Head of caudate nucleus (tissue), 42 donors: ENCODE measurements at regions not wholly inside any gene's neighbourhood (a gene's known extent, or its start where the extent isn't known, plus 50 kb on each side); places are given as distances from the start of the nearest gene placed in this dataset.

Source experiments
- DNase-seq, 42 donors: peaks; one replicate each; pipeline versions ENCODE4 v3.0.0 to v3.0.0-alpha.2; 2020 to 2021; ENCODE audit warnings: mixed read lengths in 7 of 42
- intact Hi-C: fragments of 100-400 bp; cut with DNase I; formaldehyde crosslinking; loops from one replicate; pipeline ENCODE4 v1.15.0; 2022

DNA sequence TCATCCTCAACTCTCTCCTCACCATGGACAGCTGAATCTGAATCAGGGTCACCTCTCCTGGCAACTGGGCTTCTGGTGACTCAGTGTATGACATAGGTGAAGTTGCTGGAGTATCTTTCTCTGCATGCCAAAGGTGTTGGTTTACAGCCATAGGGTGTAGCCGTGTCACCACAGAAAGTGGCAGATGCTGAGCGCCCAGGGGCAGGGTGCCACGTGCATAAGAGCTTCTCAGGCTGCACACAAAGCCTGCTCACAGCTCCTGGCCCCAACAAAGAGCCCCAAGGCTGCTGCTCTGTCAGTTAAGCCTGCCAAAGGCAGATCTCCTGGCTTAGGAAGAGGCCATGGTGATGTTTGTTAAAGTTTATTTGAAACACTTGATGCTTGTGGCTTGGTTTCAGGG, 297.7 kb upstream of the WWC1 start:
- no peak for DNase-seq
- intact Hi-C loops = no loop called here

DNA sequence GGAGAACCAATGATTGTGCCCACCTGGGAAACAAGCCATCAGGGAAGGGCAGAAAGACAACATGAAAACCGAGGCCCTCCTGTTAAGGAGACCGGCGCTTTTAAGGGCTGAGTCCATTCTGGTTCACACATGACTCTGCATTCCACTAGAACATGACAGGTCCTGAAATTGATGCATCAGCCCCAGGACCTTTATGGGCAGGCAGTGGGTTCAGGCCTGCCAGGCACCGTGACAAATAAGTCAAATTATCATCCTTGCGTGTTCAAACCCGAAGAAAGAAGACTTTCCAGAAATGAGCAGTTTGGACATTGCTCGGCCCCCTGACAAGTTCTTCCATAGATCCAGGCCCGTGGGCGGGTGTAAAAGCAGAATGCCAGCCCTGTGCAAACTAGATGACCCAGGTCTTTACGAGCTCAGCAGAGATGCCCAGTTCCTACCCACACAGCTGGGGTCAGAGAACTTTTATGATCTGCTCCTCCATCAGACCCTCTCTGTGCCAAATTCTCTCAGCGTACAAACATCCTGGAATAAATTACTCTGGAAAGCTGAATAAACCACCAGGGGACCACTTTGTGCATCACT, 295.5 kb upstream of the WWC1 start:
- intact Hi-C loops = no loop called here

DNA sequence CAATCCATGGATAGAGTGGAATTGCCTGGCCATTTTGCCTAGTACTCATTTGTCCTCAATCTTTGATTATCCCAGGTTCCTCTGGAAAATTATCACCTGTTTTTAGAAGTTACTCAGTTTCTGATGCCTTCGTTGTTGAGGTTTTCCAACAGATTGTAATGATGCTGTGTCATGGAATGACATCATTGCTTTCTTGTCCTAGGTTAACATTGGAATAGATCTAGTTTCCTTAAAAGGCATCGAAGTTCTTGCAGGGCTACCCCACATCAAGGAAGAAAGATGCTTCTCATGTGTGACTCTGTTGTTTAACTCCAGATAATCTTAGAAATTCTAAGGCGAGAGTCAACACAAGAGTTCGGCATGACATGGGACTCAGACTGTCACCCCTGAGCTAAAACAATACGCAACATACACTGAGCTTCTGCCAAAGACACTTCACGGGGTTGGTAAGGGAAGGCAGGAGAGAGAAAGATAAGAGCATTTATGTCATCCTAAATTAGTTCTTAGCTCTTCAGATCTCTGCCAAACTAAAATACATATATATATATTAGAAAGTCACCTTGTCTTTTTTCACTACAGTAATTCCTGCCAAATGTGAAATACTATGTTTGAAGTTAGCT, 293.2 kb upstream of the WWC1 start:
- DNase-seq = no peak
- intact Hi-C loops = no loop called here

More for the DNA sequence above, 295.5 kb upstream of the WWC1 start:
- DNase-seq = no peak

DNA sequence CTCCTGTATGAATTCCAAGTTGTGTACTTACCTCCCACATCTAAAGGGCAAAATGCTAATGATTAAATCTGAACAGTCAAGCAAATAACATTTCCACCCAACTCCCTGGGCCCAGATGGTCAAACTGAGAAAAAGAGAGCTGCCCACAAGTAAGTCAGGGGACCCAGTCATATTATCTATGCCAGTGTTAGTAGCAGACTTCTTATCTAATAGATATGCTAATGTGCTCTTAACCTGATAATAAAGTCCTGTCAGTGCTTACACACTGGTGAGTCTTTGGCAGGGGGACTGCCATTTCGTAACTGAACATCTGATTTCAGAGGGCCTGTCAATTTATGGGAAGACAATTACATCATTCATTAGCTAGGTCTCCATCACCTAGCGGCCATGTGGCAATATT, 292.3 kb upstream of the WWC1 start:
- intact Hi-C loops = no loop called here
- no peak for DNase-seq

DNA sequence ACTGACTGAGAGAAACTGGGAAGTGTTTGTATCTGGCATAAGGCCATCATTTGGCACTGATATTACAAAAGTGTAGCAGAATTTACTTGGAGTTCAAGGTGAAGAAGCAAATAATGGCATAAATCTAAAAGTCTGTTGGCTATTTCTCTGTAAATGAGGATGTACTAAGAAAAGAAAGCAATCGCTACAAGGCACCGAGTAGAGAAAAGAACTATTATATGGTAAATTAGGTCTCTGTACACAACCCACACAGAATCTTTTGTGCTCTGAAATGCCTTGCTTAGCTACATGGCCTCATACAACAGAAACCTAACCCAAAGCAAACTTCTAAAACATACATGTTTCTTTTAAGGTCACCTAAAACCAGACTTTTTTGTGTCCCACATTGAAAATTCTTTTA, 290.1 kb upstream of the WWC1 start:
- intact Hi-C loops = no loop called here
- DNase-seq = no peak

DNA sequence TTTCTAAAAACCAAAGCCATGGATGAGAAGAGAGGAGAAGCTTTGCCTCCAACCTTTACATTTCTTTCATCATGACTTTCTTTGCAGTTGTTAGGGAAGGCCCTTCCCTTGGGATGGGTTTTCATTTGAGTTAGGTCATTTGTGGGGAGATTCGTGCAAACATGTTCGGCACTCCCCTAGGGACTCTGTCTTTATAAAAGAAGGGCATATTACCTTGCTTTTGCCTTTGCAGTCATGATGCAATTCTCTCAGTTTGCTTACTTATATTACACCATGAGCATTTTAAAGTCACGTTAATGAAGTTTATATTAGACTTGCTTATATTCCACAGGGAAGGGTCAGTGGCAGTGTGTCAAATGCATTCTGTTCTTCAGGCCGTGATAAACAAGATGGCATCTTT, 289.3 kb upstream of the WWC1 start:
- no peak for DNase-seq
- intact Hi-C loops = no loop called here

DNA sequence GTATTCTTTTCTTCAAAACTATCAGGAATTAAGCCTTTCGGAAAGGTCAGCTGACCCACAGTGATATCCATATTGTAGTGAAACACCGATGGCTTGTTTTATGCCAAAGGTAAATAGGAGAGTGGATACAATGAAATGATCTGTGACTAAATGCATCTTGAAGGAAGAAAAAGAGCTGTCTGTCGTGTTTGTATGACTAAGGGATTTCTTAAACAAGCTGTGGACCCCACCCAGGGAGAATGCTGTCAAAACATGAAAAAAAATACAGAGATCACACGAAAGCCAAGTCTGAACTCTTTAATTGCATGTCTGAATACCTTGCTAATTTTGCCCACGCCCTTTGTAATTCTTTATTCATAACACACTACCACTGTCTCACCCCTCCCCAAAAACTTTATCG, 286.4 kb upstream of the WWC1 start:
- intact Hi-C loops = no loop called here
- DNase-seq = no peak

DNA sequence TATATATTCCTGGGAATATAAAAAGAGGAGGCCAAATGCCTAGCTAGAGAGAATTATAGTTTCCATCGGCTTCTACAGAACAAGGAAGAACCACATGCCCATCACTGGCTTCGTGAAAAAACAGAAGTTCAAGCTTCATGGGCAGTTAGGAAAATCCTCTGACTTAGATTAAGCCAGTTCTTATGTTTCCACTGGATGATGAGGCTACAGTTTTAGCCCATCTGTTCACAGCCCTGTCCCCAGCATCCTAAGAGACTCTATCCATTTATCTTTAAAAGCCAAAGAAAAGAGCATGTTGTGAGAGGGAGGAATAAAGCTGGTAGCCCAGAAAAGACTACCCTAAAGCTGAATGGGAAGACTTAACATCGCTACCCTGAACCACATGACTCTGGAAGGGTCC, 285.5 kb upstream of the WWC1 start:
- DNase-seq = no peak
- intact Hi-C loops = no loop called here

DNA sequence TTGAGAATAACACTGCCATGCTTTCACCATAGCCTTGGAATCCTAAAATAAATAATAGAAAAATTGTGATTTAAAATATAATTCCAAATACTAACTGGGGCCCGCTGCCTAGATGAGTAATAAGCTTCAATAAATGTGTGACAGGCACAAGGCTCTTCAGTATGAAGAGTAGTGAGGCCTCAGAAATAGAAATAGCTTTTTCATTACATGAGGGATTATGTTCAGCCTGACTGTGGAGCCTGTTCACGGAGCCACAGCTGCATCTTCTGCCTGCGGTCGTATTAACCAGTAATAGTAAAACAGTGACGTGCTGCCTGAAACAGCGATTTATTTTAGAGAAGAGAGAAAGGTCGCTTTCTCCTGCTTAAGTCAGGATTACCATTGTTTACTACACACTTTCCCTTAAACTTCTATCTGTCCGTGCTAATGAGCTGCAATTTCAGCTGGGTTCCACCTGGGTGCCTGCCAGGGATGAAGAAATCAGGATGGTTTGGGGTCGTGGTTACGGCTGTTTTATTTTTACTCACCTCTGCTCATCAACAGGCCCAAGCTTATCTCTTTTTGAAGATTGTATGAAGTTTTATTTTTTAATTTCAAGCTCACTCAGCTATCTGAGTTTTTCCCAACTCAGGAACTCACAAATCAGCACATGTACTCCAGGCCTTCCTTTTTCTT, 284.9 kb upstream of the WWC1 start:
- intact Hi-C loops = no loop called here
- peak in 18 of 42 donors; percentile 11 to 49 (median 25) for DNase-seq

DNA sequence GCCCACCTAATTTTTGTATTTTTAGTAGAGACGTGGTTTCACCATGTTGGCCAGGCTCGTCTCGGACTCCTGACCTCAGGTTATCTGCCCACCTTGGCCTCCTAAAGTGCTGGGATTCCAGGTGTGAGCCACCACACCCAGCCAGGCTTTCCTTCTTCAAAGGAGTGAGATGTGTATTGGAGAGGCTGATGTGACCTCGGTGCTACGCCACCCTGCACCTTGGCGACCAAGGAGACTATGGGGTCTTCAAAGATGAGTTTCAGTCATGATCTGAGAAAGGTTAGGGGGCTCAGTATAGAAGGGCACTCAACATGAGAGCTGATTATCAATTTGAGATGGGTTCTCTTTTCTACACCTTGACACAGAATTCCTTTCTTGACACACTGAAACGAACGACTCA, 284.2 kb upstream of the WWC1 start:
- peak in 1 of 42 donors; percentile 32 for DNase-seq
- intact Hi-C loops = no loop called here

DNA sequence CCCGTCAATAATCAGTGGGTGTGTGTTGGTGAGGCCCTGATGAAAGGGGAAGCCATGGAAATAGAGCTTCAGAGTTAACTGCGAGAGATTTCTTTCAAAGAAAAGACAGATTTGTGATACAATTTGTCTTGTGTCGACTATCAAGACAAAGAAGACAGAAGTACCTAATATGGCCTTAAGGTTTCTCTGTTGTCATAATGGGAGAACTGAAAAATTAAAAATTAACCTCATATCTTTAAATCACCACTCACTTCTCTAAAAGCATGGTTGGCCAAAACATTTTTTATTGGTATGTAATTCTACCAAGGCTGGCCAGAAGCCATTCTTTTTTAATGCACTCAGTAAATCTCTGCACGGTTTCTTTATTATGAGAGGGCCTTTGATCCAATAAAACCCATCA, 282.9 kb upstream of the WWC1 start:
- intact Hi-C loops = no loop called here
- no peak for DNase-seq

DNA sequence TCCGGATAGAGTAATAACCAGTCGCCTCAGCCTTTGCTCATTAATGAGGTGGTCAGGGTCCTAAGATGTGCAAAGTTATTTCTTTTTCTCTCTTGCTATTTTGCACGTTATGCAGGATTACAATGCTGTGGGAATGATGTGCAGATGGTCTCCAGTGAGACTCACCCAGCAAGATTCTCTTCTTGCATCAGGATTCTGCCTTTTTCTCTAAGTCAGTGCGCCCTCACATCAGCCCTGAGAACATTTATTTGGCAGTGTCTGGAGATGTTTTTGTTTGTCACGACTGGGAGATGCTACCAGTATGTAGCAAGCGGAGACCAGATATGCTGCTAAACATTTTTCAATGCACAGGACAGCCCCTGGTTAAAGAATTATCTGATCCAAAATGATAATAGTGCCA, 280.3 kb upstream of the WWC1 start:
- no peak for DNase-seq
- intact Hi-C loops = no loop called here

DNA sequence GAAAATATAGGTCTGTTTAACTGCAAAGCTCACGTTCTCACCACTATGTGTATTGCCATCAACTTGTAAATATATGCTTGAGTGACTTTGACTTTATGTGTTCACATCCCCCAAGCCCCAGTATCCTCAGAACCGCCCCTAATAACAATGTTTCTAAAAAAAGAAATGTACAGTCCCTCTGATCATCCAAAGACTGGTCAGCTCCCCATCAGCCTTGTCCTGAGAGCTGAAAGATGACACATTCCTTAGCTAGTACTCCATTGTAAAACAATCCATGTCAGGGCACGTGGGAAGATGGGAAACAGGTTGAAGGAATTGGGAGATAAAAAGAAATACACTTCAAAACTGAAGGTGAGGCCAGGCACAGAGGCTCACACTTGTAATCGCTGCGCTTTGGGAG, 279.4 kb upstream of the WWC1 start:
- intact Hi-C loops = no loop called here
- no peak for DNase-seq

DNA sequence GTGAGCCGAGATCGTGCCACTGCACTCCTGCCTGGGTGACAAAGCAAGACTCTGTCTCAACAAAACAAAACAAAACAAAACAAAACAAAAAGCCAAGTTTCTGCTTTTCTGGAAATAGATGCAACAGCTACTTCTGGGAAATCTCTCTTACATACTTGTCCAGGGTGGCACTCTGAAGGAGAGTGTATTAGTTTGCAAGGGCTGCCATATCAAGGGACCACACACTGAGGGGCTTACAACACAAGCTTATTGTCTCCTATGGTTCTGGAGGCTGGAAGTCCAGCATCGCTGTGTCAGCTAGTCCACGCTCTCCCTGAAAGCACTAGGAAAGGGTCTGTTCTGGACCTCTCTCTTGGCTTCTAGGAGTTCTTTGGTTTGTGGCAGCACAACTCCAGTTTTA, 277.9 kb upstream of the WWC1 start:
- intact Hi-C loops = no loop called here
- no peak for DNase-seq

DNA sequence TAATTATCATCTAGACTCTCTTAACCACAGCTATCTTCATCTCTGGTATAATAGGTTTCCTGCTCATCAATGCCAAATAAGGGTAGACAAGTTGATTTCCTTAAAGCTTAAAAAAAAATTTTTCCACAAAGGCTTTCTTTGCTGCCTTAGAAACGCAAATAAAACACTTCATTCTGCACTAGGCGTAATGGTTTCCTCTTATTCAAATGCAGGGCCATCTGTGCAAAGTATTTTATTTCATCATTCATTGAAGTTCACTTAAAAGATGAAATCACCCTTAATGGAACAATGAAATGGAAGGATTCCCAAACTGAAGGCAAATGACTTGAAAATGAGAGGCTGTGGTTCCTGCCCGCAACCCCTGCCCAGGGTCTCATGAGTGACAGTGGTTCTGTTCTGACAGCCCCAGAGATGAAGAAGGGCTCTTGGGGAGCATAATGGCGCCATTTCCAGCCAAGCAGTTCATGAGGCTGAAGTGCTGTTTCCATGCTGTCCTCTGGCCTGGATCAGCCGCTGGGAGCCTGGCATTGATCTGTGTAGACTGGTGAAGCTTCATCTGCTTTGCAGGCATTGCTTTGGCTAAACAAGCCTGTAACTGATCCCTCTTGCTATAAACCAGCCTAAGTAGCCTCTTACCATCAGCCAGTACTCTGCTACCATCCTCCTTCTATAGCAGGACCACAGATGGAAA, 276.9 kb upstream of the WWC1 start:
- DNase-seq = no peak
- intact Hi-C loops = no loop called here

DNA sequence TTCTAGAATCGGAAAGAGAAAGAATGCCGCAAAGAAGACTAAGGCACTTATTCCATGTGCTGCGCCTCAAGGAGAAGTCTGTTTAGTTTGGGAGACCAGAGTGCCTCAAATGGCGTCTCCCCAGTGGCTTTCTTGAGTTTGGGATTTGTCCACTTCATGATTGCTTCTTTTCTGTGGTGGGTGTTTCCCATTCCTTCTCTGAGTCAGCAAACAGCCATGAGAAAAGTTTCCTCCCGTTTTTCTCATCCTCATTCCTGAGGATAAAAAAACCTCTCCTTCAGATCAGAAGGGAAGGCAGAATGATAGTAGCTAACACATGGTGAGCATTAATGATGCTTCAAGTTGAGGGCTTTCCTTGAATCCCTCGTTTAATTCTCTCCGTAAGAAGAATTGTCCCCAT, 275.9 kb upstream of the WWC1 start:
- intact Hi-C loops = no loop called here
- DNase-seq = no peak

DNA sequence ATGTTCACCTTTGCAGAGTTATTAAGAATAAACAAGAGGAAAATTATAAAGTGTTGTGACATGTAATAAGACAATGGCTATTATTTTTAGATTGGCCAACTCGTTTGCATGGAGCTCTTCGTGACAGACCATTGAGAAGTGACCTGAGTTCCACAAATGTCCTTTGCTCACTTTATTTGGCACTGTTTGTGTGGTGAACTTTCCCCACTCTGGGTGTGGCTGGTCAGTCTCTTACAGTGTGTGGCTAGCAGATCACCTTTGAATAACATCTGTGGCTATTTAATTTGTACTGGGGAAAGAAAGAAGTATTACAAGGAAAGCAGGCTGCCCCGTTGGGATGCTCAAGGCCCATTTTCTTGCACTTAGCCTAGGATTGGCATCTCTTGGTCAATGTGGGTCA, 274.1 kb upstream of the WWC1 start:
- no peak for DNase-seq
- intact Hi-C loops = no loop called here

DNA sequence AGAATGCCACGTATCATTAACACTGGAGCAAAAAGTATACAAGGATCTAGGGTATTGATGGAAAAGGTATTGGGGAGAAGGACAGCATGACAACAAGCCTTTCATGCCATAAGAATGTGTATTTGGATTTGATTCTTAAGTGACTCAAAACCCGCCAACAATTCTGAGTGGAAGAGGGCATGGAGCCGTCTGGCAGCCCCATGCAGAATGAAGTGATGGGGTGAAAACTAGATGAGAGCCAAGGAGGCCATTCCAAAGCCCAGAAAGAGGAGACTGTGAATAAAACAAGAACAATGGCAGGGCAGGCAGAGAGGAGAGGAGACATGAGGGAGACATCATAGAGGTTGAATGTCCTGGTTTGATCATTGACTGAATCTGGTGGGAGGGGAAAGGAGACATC, 272.3 kb upstream of the WWC1 start:
- DNase-seq = no peak
- intact Hi-C loops = no loop called here

DNA sequence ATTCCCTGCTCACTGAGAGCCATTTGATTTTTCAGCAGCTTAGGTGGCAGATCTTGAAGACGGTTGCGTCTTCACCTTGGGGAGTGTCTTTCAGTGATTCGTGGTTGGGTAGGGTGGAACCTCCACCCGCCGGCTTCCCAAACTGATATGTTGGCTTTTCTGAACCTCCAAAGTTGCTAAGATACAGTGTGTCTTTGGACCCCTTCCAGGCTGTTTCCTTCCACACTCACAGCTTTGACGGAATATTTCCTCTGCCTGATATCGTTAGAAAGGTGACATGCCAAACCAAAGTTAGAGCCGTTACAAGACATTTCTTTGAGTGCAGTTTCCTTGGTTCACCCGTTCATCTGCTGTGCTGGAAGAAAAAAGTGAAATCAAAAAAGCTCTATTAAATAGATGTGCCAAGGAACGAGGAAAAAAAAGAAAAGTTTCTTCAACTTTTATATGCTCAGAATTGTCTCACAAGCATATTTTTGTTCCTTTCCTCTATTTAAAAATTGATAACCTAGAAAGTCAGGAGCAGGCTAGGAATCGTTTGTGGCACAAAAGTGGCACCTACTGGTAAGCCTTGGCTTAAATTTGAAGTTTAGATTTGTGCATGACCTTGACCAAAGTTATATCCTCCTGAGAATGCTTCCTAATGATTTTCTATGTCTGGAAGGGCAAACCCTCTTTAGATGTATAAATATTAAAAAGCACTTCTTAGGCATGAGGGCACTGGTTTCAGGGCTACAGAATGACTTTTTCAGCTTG, 270.7 kb upstream of the WWC1 start:
- peak in 15 of 42 donors; percentile 10 to 57 (median 29) for DNase-seq
- intact Hi-C loops = no loop called here
